ENCODE measurements at regions not wholly inside any gene's neighbourhood (a gene's known extent, or its start where the extent isn't known, plus 50 kb on each side); places are given as distances from the start of the nearest gene placed in this dataset.

GRCh38 chr5:53259176-53259575 lies 149.6 kb upstream of the MOCS2 start:
- TF ChIP-seq POLR2A (IDR thresholded peaks at IDR 0.05), result no peak
- no peak for TF ChIP-seq CTCF (IDR thresholded peaks at IDR 0.05 in 4 of 5, conservative IDR thresholded peaks at IDR 0.05 in 1 of 5)

Data from gastrocnemius medialis (tissue), 4 donors.